ENCODE measurements at regions not wholly inside any gene's neighbourhood (a gene's known extent, or its start where the extent isn't known, plus 50 kb on each side); places are given as distances from the start of the nearest gene placed in this dataset.

- no peaks in the 10 kb centered on the region for H3K9me3 ChIP-seq (ENCODE audit: control insufficient read depth, insufficient read depth, low read length)
- H3K4me1 ChIP-seq (ENCODE audit: control insufficient read depth, insufficient read depth, low read length): no peaks in the 10 kb centered on the region
- H3K27me3 ChIP-seq (ENCODE audit: control insufficient read depth, insufficient read depth, low read length): no peaks in the 10 kb centered on the region
- H3K36me3 ChIP-seq (ENCODE audit: control insufficient read depth, insufficient read depth, low read length): no peaks in the 10 kb centered on the region
- H3K4me3 ChIP-seq (ENCODE audit: low read depth, low read length): no peak overlapping the region
- H3K9ac ChIP-seq (ENCODE audit: low read depth, low read length): no peak overlapping the region
Observed at GRCh38 chr5:144575736-144576135, 405.1 kb downstream of the KCTD16 start.

- no peaks in the 10 kb centered on the region for H3K9me3 ChIP-seq (ENCODE audit: control insufficient read depth, insufficient read depth, low read length)
Observed at GRCh38 chr5:144567421-144567780, 396.7 kb downstream of the KCTD16 start.

GRCh38 chr5:144566747-144567420, 396.2 kb downstream of the KCTD16 start:
- Histone ChIP-seq H3K4me1 (ENCODE audit: control insufficient read depth, insufficient read depth, low read length) (no peaks in the 10 kb centered on the region), H3K9me3 (ENCODE audit: control insufficient read depth, insufficient read depth, low read length) (no peaks in the 10 kb centered on the region), H3K27me3 (ENCODE audit: control insufficient read depth, insufficient read depth, low read length) (no peaks in the 10 kb centered on the region), H3K4me3 (ENCODE audit: low read depth, low read length) (no peak overlapping the region), H3K36me3 (ENCODE audit: control insufficient read depth, insufficient read depth, low read length) (no peaks in the 10 kb centered on the region), H3K9ac (ENCODE audit: low read depth, low read length) (no peak overlapping the region)

More at GRCh38 chr5:144567421-144567780, 396.7 kb downstream of the KCTD16 start:
- Histone ChIP-seq H3K4me3 (ENCODE audit: low read depth, low read length) (no peak overlapping the region), H3K4me1 (ENCODE audit: control insufficient read depth, insufficient read depth, low read length) (no peaks in the 10 kb centered on the region), H3K9ac (ENCODE audit: low read depth, low read length) (no peak overlapping the region), H3K36me3 (ENCODE audit: control insufficient read depth, insufficient read depth, low read length) (no peaks in the 10 kb centered on the region), H3K27me3 (ENCODE audit: control insufficient read depth, insufficient read depth, low read length) (no peaks in the 10 kb centered on the region)

- no peaks in the 10 kb centered on the region for H3K9me3 ChIP-seq (ENCODE audit: control insufficient read depth, insufficient read depth, low read length)
- no peaks in the 10 kb centered on the region for H3K36me3 ChIP-seq (ENCODE audit: control insufficient read depth, insufficient read depth, low read length)
- no peaks in the 10 kb centered on the region for H3K4me1 ChIP-seq (ENCODE audit: control insufficient read depth, insufficient read depth, low read length)
- no peak overlapping the region for H3K4me3 ChIP-seq (ENCODE audit: low read depth, low read length)
- no peaks in the 10 kb centered on the region for H3K27me3 ChIP-seq (ENCODE audit: control insufficient read depth, insufficient read depth, low read length)
- H3K9ac ChIP-seq (ENCODE audit: low read depth, low read length): no peak overlapping the region
Observed at GRCh38 chr5:144549580-144549979, 378.9 kb downstream of the KCTD16 start.

GRCh38 chr5:144548936-144549335, 378.3 kb downstream of the KCTD16 start:
- no peaks in the 10 kb centered on the region for H3K4me1 ChIP-seq (ENCODE audit: control insufficient read depth, insufficient read depth, low read length)
- no peaks in the 10 kb centered on the region for H3K9me3 ChIP-seq (ENCODE audit: control insufficient read depth, insufficient read depth, low read length)
- H3K27me3 ChIP-seq (ENCODE audit: control insufficient read depth, insufficient read depth, low read length): no peaks in the 10 kb centered on the region
- H3K4me3 ChIP-seq (ENCODE audit: low read depth, low read length): no peak overlapping the region
- H3K36me3 ChIP-seq (ENCODE audit: control insufficient read depth, insufficient read depth, low read length): no peaks in the 10 kb centered on the region
- no peak overlapping the region for H3K9ac ChIP-seq (ENCODE audit: low read depth, low read length)

GRCh38 chr5:144547098-144547499, 376.4 kb downstream of the KCTD16 start:
- Histone ChIP-seq H3K4me1 (ENCODE audit: control insufficient read depth, insufficient read depth, low read length) (no peaks in the 10 kb centered on the region), H3K4me3 (ENCODE audit: low read depth, low read length) (no peak overlapping the region), H3K27me3 (ENCODE audit: control insufficient read depth, insufficient read depth, low read length) (no peaks in the 10 kb centered on the region), H3K9me3 (ENCODE audit: control insufficient read depth, insufficient read depth, low read length) (no peaks in the 10 kb centered on the region), H3K9ac (ENCODE audit: low read depth, low read length) (no peak overlapping the region), H3K36me3 (ENCODE audit: control insufficient read depth, insufficient read depth, low read length) (no peaks in the 10 kb centered on the region)

- Histone ChIP-seq H3K27me3 (ENCODE audit: control insufficient read depth, insufficient read depth, low read length) (no peaks in the 10 kb centered on the region), H3K36me3 (ENCODE audit: control insufficient read depth, insufficient read depth, low read length) (no peaks in the 10 kb centered on the region), H3K4me3 (ENCODE audit: low read depth, low read length) (no peak overlapping the region), H3K4me1 (ENCODE audit: control insufficient read depth, insufficient read depth, low read length) (no peaks in the 10 kb centered on the region), H3K9me3 (ENCODE audit: control insufficient read depth, insufficient read depth, low read length) (no peaks in the 10 kb centered on the region), H3K9ac (ENCODE audit: low read depth, low read length) (no peak overlapping the region)
Observed at GRCh38 chr5:144538845-144539244, 368.2 kb downstream of the KCTD16 start.
